ENCODE measurements at regions not wholly inside any gene's neighbourhood (a gene's known extent, or its start where the extent isn't known, plus 50 kb on each side); places are given as distances from the start of the nearest gene placed in this dataset.

DNA sequence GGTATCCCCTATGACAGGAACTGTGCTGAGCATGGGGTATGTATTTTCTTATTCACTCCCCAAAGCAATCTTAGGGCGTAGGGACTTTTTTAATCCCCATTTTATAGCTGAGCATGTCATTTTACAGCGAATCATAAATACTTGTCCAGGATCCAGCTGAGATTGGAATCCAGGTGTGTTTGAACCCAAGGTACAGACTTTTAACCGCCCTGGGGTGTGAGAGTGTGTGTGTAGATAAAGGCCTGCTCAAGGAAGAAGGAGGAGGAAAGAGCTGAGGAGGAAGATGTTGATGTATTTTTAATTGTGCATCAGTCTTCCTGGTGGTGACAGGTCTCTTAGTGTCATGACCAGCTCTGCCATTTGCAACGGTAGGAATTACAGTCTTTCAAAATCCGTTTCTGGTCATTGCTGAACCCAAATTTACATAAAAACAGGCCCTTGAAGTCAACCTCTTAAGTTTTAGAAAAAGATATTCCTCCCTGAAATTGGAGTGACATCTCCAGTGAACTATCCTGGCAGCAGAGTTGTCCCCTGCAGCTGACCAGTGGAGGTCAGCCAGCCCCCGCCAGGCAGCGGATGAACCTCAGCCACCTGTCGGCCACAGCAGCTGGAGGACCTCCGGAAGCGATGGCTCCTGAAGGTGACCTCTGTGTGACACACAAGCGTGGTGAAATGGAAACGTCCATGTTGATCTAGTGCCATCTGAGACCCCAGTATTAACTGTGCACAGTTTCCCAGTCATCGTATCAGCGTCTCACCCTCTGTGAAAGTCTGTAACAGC lies 92.8 kb upstream of the MITF start:
- Histone ChIP-seq H3K9ac (ENCODE audit: low read depth, low read length) (no peak overlapping the region), H3K79me2 (ENCODE audit: insufficient read depth, low read length) (no peaks in the 10 kb centered on the region), H4K20me1 (ENCODE audit: insufficient read depth, low read length) (no peaks in the 10 kb centered on the region), H2AFZ (ENCODE audit: low read depth, low read length) (no peak overlapping the region), H3K9me3 (ENCODE audit: insufficient read depth, low read length, severe bottlenecking) (no peaks in the 10 kb centered on the region), H3K4me3 (ENCODE audit: low read depth in 1 of 2, low read length in 2 of 2) (no peak overlapping the region), H3K27me3 (ENCODE audit: insufficient read depth, low read length, poor library complexity) (peaks cover 4% of the 10 kb centered on the region), H3K4me1 (ENCODE audit: insufficient read depth, low read length) (no peaks in the 10 kb centered on the region), H3K4me2 (ENCODE audit: insufficient read depth, low read length) (no peak overlapping the region), H3K36me3 (ENCODE audit: insufficient read depth, low read length) (no peaks in the 10 kb centered on the region), H3K27ac (ENCODE audit: low read length) (no peak overlapping the region)
- DNase-seq (no peak), ATAC-seq (ENCODE audit: insufficient read depth, low read depth) (no peak)
- no peak for TF ChIP-seq EZH2 (IDR thresholded peaks at IDR 0.05; ENCODE audit: borderline replicate concordance, low read depth, low read length, severe bottlenecking)
- TF ChIP-seq, protein P1, sequence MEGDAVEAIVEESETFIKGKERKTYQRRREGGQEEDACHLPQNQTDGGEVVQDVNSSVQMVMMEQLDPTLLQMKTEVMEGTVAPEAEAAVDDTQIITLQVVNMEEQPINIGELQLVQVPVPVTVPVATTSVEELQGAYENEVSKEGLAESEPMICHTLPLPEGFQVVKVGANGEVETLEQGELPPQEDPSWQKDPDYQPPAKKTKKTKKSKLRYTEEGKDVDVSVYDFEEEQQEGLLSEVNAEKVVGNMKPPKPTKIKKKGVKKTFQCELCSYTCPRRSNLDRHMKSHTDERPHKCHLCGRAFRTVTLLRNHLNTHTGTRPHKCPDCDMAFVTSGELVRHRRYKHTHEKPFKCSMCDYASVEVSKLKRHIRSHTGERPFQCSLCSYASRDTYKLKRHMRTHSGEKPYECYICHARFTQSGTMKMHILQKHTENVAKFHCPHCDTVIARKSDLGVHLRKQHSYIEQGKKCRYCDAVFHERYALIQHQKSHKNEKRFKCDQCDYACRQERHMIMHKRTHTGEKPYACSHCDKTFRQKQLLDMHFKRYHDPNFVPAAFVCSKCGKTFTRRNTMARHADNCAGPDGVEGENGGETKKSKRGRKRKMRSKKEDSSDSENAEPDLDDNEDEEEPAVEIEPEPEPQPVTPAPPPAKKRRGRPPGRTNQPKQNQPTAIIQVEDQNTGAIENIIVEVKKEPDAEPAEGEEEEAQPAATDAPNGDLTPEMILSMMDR (IDR thresholded peaks at IDR 0.05; ENCODE audit: borderline replicate concordance, extremely low read depth, low read length, poor library complexity, severe bottlenecking), result no peak

DNA sequence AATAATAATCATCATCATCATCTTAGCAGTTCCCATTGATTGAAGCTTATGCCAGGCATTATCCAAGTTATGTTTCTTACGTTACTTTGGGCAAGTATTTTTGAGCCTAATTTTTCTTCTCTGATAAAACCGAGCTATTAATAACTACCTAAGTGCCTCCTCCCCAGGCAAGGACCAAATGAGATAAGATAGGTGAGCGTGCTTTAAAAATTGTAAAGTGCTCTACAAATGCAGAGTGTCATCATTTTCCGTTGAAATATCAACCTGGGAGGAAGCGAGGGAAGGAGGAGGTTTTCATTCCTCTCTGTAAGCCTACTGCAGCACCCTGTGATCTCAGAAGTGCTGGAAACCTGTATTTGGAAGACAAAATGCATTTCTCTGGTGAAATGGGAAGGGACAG lies 96.7 kb upstream of the MITF start:
- DNase-seq (no peak), ATAC-seq (ENCODE audit: insufficient read depth, low read depth) (no peak)
- Histone ChIP-seq H3K27me3 (ENCODE audit: insufficient read depth, low read length, poor library complexity) (peaks cover 3% of the 10 kb centered on the region), H3K36me3 (ENCODE audit: insufficient read depth, low read length) (no peaks in the 10 kb centered on the region), H3K79me2 (ENCODE audit: insufficient read depth, low read length) (no peaks in the 10 kb centered on the region), H2AFZ (ENCODE audit: low read depth, low read length) (no peak overlapping the region), H3K4me2 (ENCODE audit: insufficient read depth, low read length) (no peak overlapping the region), H3K9ac (ENCODE audit: low read depth, low read length) (no peak overlapping the region), H3K9me3 (ENCODE audit: insufficient read depth, low read length, severe bottlenecking) (no peaks in the 10 kb centered on the region), H3K27ac (ENCODE audit: low read length) (no peak overlapping the region), H3K4me3 (ENCODE audit: low read depth in 1 of 2, low read length in 2 of 2) (no peak overlapping the region), H4K20me1 (ENCODE audit: insufficient read depth, low read length) (no peaks in the 10 kb centered on the region), H3K4me1 (ENCODE audit: insufficient read depth, low read length) (no peaks in the 10 kb centered on the region)
- TF ChIP-seq, protein P1 (IDR thresholded peaks at IDR 0.05; ENCODE audit: borderline replicate concordance, extremely low read depth, low read length, poor library complexity, severe bottlenecking), result no peak
- no peak for TF ChIP-seq EZH2 (IDR thresholded peaks at IDR 0.05; ENCODE audit: borderline replicate concordance, low read depth, low read length, severe bottlenecking)

DNA sequence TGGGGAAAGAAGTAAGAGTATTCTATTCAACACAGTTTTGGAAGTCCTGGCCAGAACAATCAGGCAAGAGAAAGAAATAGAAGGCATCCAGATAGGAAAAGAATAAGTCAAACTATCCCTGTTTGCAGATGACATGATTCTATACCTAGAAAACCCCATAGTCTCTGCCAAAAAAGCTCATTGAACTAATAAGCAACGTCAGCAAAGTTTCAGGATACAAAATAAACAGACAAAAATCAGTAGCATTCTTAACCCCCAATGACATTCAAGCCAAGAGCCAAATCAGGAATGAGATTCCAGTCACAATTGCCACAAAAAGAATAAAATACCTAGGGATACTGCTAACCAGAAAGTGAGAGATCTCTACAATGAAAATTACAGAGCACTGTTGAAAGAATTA lies 99.4 kb upstream of the MITF start:
- H3K4me2 ChIP-seq (ENCODE audit: insufficient read depth, low read length), result no peak overlapping the region
- no peaks in the 10 kb centered on the region for H3K9me3 ChIP-seq (ENCODE audit: insufficient read depth, low read length, severe bottlenecking)
- no peak overlapping the region for H3K9ac ChIP-seq (ENCODE audit: low read depth, low read length)
- no peaks in the 10 kb centered on the region for H4K20me1 ChIP-seq (ENCODE audit: insufficient read depth, low read length)
- H3K27ac ChIP-seq (ENCODE audit: low read length), result no peak overlapping the region
- no peaks in the 10 kb centered on the region for H3K4me1 ChIP-seq (ENCODE audit: insufficient read depth, low read length)
- no peak for ATAC-seq (ENCODE audit: insufficient read depth, low read depth)
- no peaks in the 10 kb centered on the region for H3K36me3 ChIP-seq (ENCODE audit: insufficient read depth, low read length)
- peaks cover 3% of the 10 kb centered on the region for H3K27me3 ChIP-seq (ENCODE audit: insufficient read depth, low read length, poor library complexity)
- no peak overlapping the region for H3K4me3 ChIP-seq (ENCODE audit: low read depth in 1 of 2, low read length in 2 of 2)
- no peak overlapping the region for H2AFZ ChIP-seq (ENCODE audit: low read depth, low read length)
- no peak for DNase-seq
- no peaks in the 10 kb centered on the region for H3K79me2 ChIP-seq (ENCODE audit: insufficient read depth, low read length)
- TF ChIP-seq, protein P1 (IDR thresholded peaks at IDR 0.05; ENCODE audit: borderline replicate concordance, extremely low read depth, low read length, poor library complexity, severe bottlenecking), result no peak
- no peak for TF ChIP-seq EZH2 (IDR thresholded peaks at IDR 0.05; ENCODE audit: borderline replicate concordance, low read depth, low read length, severe bottlenecking)

Measured in DND-41 (cell line).